CD4-positive, alpha-beta T cell treated with Interleukin-17A for 1 hour (primary cell): ENCODE measurements at regions not wholly inside any gene's neighbourhood (a gene's known extent, or its start where the extent isn't known, plus 50 kb on each side); places are given as distances from the start of the nearest gene placed in this dataset.

Source experiments
- DNase-seq: peaks from one replicate; pipeline ENCODE4 v3.0.0-alpha.2; 2020

DNA sequence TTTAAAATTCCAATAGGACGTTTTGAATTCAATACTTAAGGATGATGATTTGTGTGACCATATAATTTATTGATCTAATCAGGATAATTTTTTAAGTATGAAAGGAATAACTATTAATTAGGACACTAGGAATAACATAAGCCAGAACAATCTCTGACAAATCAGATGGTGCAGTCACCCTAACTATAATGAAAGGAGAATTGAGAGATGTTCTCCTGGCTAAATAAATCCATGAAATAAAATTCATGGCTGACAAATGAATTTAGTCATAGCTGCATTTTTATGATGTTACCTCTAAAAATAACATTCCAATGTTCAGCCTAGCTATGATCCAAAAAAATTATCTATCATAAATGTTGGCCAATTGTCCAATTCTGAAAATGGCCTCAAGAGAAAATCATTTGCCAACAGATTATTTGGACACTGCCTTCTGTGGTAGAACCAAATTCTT, 190.6 kb upstream of the NEIL3 start:
- no peak for DNase-seq

DNA sequence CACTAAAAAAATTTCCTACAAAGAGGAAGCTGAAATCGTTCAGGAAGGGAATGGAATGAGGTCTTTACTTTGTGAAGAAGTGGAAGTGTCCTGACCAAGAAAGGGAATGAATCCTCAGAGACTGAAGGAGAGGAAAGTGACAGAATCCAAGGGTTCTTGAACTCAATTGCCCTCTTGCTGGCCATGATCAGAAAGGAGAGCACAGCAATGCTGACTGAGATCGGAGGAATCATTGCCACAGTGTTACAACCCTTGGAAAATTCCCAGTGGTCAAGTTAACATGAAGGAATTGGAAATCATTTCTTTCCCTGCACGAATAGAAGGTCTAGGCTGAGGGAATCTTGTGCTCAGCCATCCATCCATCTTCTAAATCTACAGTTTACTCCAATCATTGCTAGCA, 190.0 kb upstream of the NEIL3 start:
- DNase-seq = no peak

DNA sequence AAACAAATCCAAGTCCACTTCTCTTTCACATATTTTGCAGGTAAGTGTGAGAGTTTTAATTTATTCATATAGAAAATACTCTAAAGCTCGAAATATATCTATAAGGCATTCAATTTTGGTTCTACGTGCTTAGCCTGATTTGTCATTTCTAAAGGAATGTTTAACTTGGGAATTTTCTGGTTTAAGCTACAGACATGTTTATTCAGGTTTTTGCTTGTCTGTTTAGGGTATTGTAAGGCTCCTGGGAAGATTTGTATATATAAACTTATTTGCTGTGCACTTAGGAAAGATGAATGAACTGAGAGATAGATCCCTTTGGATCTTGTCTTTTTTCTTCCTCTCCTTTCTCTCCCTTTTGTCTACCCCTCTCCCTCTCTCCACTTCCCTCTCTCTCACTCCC, 185.9 kb upstream of the NEIL3 start:
- DNase-seq = no peak

DNA sequence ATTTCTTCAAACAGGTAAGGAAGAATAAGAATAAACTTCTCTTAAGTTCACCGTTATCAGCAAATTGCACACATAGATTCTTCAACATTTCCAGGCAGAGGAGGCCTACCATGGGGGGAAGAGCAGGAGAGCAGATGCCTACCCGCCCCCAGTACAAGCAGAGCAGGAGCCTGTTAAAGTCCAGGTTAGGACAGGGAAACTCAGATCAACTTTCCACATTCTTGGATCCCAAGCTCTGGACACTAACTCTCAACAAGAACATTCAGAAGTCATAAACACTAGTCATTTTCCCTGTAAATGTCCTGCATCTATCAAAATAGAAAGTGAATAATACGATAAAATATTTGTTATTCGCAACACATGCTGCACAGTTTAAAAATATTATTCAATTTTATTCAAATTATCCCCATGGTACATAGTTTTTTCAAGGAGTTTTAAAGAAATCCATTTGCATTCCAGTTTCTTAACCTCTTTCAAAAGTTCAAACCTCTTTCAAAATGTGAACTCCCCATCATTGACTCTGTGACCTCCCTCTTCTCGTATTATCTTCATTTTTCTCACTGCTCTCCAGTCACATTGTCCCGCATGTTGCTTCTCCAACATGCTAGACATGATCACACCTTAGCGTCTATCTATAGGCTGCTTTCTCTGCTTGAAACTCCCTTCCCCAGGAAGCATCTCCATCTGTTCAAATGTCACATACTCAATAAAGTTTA, 185.2 kb upstream of the NEIL3 start:
- no peak for DNase-seq

DNA sequence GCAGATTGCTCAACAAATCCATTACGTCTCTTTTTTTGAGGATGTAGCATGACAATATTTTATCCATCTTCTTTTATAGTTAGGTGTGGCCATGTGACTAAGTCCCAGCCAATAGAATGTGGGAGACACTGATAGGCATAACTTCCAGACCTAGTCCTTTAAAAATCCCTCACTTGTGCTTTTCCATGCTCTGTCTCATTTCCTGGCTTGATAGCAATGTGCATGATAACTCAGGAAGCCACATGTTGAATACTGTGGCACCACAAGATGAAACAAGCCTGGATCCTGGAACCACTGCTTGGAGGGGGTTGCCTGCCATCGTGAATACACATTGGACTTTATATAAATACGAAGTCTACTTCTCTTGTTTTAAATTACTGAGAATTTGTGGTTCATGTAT, 184.0 kb upstream of the NEIL3 start:
- DNase-seq = no peak

DNA sequence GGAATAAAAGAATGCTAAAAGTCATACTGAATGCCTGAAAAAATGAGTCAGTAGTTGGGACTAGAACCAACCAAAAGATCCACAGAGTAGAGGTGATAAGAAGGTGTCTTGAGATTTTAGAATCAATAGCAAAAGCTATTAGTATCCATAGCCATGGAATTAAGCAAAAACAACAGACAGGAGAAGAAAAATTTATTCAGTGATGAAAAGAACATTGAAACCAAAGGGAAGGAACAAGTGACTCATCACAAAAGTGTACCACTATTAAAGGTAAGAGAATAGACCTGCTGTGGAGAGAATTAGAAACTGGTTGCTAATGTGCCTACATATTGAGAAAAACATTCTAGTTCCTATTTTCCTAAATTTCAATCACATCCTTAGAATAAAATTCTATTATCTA, 182.0 kb upstream of the NEIL3 start:
- DNase-seq = no peak

DNA sequence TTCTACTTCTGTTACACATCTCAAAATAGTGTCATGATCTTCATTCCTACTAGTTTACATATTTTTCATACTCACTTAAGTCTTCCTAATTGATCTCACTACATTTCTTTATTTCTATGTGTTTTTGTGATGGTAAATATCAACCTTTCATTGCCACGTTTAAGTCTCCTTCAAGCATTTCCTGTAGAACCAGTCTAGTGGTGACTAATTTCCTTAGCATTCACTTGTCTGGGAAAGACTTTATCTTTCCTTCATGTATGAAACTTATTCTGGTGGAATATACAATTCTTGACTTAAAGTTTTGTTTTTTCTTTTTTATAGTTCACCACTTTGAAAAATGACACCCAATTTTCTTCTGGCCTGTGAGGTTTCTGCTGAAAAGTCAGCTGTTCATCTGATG, 181.4 kb upstream of the NEIL3 start:
- DNase-seq = no peak

DNA sequence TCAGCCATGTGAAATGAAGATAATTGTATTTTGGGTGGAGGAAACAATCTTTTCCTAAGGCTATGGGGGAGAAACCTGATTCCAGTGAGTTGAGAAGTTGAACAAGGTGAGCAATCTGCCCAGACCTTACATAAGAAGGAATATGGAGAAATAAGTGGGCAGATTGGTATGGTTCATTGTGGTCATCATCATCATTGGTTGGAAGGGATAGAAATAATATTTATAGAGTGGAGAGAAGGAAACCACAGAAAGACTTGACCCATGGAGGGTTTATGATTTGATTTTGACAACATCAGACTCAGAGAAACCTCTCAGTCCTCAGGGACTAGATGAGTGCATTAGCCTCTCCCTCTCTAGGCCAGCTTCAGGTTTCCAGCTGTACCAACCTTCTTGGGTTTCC, 177.9 kb upstream of the NEIL3 start:
- no peak for DNase-seq

DNA sequence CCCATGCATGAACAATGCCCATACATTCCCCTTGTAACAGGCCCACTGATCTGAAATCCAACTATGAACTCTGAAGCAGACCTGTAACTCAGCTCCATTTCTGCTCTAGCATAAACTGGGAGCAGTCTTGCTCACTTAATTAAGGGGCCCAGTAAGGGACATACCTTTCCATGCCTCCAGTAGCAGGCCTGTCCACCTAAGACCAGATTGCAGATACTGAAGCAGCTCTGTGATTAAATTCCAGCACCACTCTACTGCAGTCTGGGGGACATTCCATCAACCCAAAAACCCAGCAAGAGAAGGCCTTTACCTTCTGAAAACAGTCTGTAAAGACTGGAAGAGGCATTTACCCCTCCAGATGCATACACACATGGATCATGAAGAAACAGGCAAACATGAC, 162.0 kb upstream of the NEIL3 start:
- DNase-seq = no peak

DNA sequence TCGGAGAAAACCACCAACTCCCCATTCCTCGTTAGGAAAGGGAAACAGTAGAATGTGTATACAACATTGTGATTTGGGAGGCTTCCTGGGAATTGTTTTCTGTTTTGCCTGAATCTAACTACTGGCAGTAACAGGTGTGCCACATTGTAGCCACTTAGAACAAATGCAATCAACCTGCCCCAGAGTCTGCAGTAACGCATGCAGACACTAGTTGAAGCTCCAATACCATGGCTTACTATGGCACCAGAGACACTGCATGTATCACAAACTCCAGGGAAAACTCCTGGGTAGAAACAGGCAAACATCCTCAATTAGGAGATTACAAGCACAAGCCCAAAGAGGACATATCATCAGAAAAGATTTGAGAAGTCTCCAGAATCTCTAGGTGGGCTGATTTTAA, 154.2 kb upstream of the NEIL3 start:
- DNase-seq = no peak

DNA sequence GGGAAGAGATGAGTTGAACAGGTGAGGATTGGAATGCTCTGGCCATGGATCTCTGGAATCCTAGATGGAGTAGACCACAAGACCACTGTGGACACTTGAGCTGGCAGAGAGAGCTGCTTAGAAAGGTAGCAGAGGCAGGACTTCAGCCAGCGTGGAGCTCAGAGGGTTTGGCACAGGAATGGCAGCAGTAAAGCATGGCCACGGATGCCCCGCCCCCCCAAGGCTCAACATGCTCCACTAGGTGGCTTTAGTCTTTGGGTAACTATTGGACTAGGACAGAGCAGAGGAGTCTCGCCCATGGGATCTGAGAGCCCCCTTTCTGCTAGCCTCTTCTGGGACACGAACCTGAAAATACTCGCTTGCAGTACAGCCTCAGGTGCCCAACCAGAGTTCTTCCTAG, 150.1 kb upstream of the NEIL3 start:
- DNase-seq = no peak

DNA sequence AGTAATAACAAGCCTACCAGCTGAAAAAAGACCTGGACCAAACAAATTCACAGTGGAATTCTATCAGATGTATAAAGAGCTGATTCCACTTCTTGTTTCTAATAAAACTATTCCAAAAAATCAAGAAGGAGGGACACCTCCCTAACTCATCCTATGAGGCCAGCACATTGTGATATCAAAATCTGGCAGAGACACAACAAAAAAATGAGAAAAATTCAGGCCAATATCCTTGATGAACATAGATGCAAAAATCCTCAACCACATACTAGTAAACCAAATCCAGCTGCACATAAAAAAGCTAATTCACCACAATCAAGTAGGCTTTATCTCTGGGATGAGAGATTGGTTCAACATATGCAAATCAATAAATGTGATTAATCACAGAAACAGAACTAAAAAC, 147.9 kb upstream of the NEIL3 start:
- DNase-seq = no peak

DNA sequence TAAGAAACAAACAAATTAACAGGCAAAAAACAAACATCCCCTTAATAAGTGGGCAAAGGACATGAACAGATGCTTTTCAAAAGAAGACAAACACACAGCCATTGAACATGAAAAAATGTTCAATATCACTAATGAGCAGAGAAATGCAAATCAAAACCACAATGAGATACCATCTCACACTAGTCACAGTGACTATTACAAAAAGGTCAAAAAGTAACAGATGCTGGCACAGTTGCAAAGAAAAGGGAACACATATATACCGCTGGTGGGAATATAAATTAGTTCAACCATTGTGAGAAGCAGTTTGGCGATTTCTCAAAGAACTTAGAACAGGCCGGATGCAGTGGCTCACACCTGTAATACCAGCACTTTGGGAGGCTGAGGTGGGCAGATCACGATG, 146.1 kb upstream of the NEIL3 start:
- DNase-seq = no peak

DNA sequence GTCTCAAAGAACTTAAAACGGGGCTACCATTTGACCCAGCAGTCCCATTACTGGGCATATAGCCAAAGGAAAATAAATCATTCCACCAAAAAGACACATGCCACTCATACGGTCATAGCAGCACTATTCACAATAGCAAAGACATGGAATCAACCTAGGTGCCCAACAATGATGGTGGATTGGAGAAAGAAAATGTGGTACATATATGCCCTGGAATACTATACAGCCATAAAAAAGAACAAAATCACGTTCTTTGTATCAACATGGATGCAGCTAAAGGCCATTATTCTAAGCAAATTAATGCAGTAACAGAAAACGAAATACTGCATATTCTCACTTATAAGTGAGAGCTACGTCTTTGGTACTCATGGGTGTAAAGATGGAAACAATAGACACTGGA, 138.1 kb upstream of the NEIL3 start:
- no peak for DNase-seq

DNA sequence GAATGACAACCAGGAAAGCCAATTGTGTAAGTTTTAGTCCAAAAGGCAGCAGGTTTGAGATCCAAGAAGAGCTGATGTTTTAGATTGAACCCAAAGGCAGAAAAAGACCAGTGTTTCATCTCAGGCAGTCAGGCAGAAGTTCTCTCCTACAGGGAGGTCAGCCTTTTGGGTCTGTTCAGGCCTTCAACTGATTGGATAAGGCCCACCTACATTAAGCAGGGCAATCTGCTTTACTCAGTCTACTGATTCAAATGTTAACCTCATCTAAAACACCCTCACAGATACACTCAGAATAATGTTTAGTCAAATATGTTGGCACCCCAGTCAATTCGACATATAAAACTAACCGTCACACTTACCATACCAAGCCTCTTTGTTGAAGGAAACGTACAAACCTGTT, 134.2 kb upstream of the NEIL3 start:
- DNase-seq = no peak

DNA sequence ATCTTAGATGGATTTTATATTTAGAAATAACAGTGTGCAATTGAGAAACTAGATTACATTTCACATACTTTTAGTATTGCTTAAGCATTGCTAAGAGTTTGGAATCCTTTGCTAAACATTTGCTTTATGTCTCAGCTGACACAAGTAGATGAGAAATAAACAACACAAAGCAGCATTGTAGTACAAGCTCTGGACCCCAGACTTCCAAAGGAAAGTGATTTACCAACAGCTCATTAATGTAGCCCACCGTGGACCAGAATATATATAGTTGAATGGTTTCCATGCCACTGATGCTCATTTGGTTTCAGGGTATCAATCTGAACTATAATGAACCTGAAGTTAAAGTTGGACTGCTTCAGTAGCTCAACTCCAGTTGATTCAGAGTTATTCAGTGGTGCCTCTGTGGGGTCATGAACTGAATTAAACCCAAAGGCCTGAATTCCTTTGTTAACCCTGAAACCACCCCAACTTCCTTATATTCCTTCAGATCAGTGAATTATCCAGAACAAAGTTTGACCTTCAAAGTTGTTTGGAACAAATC, 132.1 kb upstream of the NEIL3 start:
- no peak for DNase-seq

DNA sequence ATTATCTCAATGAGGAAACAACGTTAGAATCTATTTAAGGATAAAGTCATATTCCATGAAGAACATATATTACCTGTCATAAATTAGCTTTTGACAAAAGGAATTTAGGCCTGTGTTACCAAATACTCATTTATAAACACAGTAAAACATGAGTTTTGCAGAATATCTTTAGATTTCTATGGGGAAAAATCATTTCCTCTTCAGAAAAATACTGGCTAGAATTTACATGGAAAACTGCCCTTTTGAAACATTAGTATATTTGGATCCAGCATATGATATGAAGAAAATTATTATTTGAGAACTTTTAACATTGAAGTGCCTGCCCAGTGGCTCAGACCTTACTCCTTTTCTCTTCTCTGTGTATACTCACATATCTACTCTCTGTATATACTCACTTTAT, 131.4 kb upstream of the NEIL3 start:
- DNase-seq = no peak

DNA sequence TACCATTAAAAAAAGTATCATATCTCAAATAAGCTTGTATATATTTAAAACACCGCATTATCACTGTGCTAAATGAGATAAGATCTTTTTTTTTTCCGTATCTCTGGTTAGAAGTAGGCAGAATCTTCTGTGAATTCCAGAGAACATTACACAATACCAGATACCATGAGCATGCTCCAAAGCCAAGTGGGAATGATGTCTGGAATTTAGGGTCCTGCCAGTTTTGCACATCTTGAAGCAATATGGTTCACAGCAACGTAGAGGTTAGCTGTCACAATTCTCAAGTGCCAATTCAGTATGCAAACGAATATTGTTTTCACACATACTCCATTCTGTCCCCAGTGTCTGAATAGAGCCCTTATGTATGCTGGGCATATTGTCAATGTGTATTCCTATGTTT, 127.5 kb upstream of the NEIL3 start:
- DNase-seq = no peak

DNA sequence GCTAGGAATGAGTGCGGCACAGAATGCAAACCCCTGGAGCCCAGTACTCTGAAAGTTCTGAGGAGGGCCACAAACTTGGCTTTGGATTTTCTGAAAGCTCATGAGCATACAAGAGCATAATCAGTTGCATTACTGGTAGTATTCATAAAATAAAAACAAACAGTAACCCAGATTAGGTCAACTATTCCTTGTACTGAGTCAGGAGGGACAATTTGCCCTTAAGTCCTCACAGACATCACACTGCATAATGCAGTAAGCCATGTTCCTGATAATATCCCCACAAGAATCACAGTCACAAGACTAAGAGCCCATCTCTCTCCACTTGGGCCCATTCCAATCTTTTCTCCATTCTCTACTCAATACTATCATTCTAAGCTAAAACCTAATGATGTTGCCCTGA, 126.9 kb upstream of the NEIL3 start:
- DNase-seq = no peak

DNA sequence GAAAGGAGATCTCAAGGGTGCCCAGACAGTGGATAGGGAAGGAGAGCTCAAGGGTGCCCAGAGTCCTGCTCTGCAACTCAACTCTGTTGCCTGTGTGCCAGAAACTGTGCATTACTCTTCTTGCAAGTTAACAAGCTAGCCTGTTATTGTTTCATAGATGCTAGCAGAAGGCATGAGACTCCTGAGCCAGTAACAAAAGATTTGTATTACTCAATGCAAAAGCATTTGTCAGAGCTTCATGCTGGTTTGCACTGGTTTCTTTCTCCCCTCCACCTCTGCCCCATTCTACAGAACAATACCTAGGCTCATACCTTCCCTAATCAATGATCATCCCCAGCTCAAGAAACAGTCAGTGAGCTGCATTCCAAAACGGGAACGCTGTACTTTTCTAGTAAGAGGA, 124.5 kb upstream of the NEIL3 start:
- no peak for DNase-seq

DNA sequence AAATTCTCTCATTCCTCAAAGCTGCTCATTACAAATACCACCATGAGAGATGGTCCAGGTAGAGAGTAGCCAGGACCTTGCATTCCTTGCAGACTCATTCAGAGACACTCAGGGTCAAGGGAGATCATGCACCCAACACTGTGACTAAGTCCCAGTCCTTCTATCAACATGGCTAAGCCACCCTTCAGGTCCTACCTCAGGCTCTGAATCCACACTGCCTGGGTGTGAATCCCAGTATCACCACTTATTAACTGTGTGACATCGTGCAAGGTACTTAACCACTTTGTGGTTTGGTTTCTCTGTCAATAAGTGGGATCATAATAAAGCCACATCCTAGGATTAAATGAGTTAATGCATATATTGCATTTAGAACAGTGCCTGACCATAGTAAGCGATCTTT, 124.1 kb upstream of the NEIL3 start:
- no peak for DNase-seq

DNA sequence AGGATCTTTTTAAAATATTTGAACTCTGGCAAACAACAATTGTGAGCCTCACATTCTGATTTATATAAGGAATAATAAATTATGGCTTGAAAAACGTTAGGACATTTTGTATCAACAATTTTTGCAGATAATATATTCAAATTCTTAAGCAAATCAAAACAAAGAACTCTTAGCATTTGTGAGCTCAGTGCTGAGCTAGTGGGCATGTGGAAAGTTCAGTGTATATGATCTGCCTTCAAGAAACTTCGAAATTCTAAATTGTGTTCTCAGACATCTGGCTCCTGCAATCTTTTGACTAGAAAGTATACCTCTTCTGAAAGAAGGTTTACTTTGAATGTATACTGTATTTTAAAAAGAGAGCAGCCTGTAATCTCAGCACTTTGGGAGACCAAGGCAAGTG, 122.3 kb upstream of the NEIL3 start:
- DNase-seq = no peak

DNA sequence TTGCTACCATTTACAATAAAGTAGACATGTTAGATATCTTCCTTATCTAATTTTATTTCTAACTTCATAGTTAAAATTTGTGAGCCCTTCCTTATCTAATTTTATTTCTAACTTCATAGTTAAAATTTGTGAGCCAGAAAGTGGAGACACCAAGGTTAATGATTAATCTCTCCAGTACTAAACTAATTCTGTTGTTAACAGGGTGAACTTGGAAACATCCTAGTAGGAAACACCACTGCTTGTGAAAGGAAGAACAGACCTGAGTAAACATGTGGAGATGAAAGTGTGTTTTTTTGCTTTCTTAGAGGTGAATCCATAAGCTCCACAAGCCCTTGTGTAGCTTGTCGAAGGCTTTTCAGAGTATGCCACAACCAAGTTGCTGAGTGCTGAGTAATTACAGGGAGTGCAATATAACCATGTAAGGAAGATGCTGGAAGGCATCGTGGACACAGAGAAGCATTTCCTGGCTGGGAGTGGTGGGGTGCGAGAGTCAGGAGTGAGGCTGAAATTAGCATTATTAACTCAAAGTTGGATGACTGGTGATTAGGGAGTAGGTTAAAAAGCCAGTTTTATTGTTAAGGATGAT, 118.6 kb upstream of the NEIL3 start:
- DNase-seq = no peak

DNA sequence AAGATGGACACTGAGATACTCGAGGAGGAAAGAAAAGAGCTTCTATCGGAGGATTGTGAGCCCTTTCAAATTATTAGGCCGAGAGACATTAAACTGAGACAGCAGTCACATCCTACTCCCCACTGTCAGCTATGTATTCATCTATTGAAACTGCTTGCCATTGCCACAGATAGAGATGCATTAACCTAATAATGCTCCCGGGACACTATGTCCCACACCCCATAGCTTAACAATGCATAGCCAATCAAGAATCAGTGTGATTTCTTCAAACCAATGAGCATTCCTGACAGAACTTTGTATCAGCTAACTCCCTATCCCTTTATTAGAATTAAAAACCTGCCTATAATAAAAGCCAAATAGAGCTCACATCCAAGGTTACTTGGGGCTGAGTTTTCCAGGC, 118.1 kb upstream of the NEIL3 start:
- no peak for DNase-seq

DNA sequence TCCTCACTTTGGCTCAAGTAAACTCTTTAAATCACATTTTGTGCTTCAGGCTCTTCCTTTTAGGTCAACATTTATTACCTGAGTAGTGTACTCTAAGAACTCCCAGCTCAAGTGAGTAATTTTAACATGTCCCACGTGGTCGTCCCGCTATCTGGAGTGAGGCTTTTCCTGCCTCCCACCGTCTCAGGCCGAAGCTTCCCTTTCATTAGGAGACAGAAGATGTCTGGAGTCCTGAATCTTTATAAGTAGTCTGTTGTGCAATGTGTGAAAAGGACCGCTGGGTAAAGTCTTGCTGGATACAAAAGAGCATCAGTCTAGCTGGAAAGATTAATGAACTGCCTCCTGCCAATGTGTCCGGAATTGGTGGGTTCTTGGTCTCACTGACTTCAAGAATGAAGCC, 117.7 kb upstream of the NEIL3 start:
- no peak for DNase-seq
